ENCODE measurements at regions not wholly inside any gene's neighbourhood (a gene's known extent, or its start where the extent isn't known, plus 50 kb on each side); places are given as distances from the start of the nearest gene placed in this dataset.

- TF ChIP-seq EZH2 (IDR thresholded peaks at IDR 0.05), result no peak
- TF ChIP-seq FOXP2 (optimal IDR thresholded peaks at IDR 0.05; ENCODE audit: control extremely low read depth, extremely low read length, insufficient read depth), result no peak
Observed at GRCh38 chr18:59818769-59819168, 81.0 kb upstream of the PMAIP1 start.

All from SK-N-MC (cell line).